KMS-11 (cell line): ENCODE measurements at regions not wholly inside any gene's neighbourhood (a gene's known extent, or its start where the extent isn't known, plus 50 kb on each side); places are given as distances from the start of the nearest gene placed in this dataset.

ENCODE experiments used
- H2AFZ ChIP-seq: fragments of 200-600 bp; sonication (generic); 2 replicates; pipeline ENCODE4 v1.6.1; 2016; ENCODE audit warnings: antibody characterized with exemption, mixed run types, low read depth
- H3K27ac ChIP-seq: fragments of 200-600 bp; sonication (generic); 2 replicates; pipeline ENCODE4 v1.6.1; 2016; ENCODE audit warnings: mild to moderate bottlenecking, mixed run types
- H3K27me3 ChIP-seq: fragments of 200-600 bp; sonication (generic); 2 replicates; pipeline ENCODE4 v1.6.1; 2017; ENCODE audit warnings: mild to moderate bottlenecking, low read depth, mixed run types, moderate library complexity; ENCODE audit not compliant: insufficient read depth
- H3K36me3 ChIP-seq: fragments of 200-600 bp; sonication (generic); 2 replicates; pipeline ENCODE4 v1.6.1; 2017; ENCODE audit warnings: mild to moderate bottlenecking, mixed run types; ENCODE audit not compliant: insufficient read depth
- H3K4me1 ChIP-seq: fragments of 200-600 bp; sonication (generic); 2 replicates; pipeline ENCODE4 v1.6.1; 2016; ENCODE audit warnings: mild to moderate bottlenecking, low read depth, mixed run types; ENCODE audit not compliant: poor library complexity, severe bottlenecking
- H3K4me2 ChIP-seq: fragments of 200-600 bp; sonication (generic); 2 replicates; pipeline ENCODE4 v1.7.0; 2016; ENCODE audit warnings: mild to moderate bottlenecking, mixed run types
- H3K4me3 ChIP-seq: fragments of 200-600 bp; sonication (generic); IDR thresholded peaks from 2 replicates; pipeline ENCODE4 v1.6.1; 2017; ENCODE audit warnings: low read depth, low read length, mixed read lengths; ENCODE audit not compliant: insufficient read depth
- H3K79me2 ChIP-seq: fragments of 200-600 bp; sonication (generic); 2 replicates; pipeline ENCODE4 v1.6.1; 2016; ENCODE audit warnings: low read depth, mixed run types; ENCODE audit not compliant: insufficient read depth
- H3K9ac ChIP-seq: fragments of 200-600 bp; sonication (generic); 2 replicates; pipeline ENCODE4 v1.6.1; 2016; ENCODE audit warnings: mild to moderate bottlenecking, mixed run types
- H4K20me1 ChIP-seq: fragments of 200-600 bp; sonication (generic); 2 replicates; pipeline ENCODE4 v1.6.1; 2016; ENCODE audit warnings: mild to moderate bottlenecking, mixed run types; ENCODE audit not compliant: insufficient read depth
- CTCF ChIP-seq: fragments of 200-600 bp; sonication (generic); conservative IDR thresholded peaks from 2 replicates; pipeline ENCODE4 v1.6.1; 2017; ENCODE audit warnings: low read depth, mild to moderate bottlenecking, antibody characterized with exemption, low read length, moderate library complexity, mixed read lengths

GRCh38 chr5:164951570-164951969 lies 1446.2 kb downstream of the MAT2B start:
- Histone ChIP-seq H3K4me2 (no peak overlapping the region), H3K4me1 (no peaks in the 10 kb centered on the region), H2AFZ (no peak overlapping the region), H3K4me3 (no peak overlapping the region), H3K36me3 (no peaks in the 10 kb centered on the region), H3K9ac (no peak overlapping the region), H4K20me1 (no peaks in the 10 kb centered on the region), H3K27me3 (no peaks in the 10 kb centered on the region), H3K79me2 (no peaks in the 10 kb centered on the region), H3K27ac (no peak overlapping the region)
- no peak for TF ChIP-seq CTCF

- Histone ChIP-seq H3K4me2 (no peak overlapping the region), H3K4me3 (no peak overlapping the region), H2AFZ (no peak overlapping the region), H3K27me3 (no peaks in the 10 kb centered on the region), H3K9ac (no peak overlapping the region), H3K36me3 (no peaks in the 10 kb centered on the region), H3K4me1 (no peaks in the 10 kb centered on the region), H3K27ac (no peak overlapping the region), H3K79me2 (no peaks in the 10 kb centered on the region), H4K20me1 (no peaks in the 10 kb centered on the region)
- no peak for TF ChIP-seq CTCF
Observed at GRCh38 chr5:164958688-164959087, 1453.3 kb downstream of the MAT2B start.

- no peak overlapping the region for H3K9ac ChIP-seq
- H3K4me1 ChIP-seq = no peaks in the 10 kb centered on the region
- no peak overlapping the region for H3K4me2 ChIP-seq
- no peaks in the 10 kb centered on the region for H3K79me2 ChIP-seq
- H3K4me3 ChIP-seq = no peak overlapping the region
- no peaks in the 10 kb centered on the region for H3K27me3 ChIP-seq
- no peak for TF ChIP-seq CTCF
- H4K20me1 ChIP-seq = no peaks in the 10 kb centered on the region
- H3K36me3 ChIP-seq = no peaks in the 10 kb centered on the region
- no peak overlapping the region for H3K27ac ChIP-seq
- no peak overlapping the region for H2AFZ ChIP-seq
Observed at GRCh38 chr5:164959761-164960160, 1454.3 kb downstream of the MAT2B start.

GRCh38 chr5:164962329-164962961 lies 1457.0 kb downstream of the MAT2B start:
- H3K4me1 ChIP-seq = no peaks in the 10 kb centered on the region
- H3K79me2 ChIP-seq = no peaks in the 10 kb centered on the region
- H3K27ac ChIP-seq = no peak overlapping the region
- H3K36me3 ChIP-seq = no peaks in the 10 kb centered on the region
- TF ChIP-seq CTCF = no peak
- H3K27me3 ChIP-seq = no peaks in the 10 kb centered on the region
- H4K20me1 ChIP-seq = no peaks in the 10 kb centered on the region
- no peak overlapping the region for H2AFZ ChIP-seq
- no peak overlapping the region for H3K4me3 ChIP-seq
- H3K4me2 ChIP-seq = no peak overlapping the region
- no peak overlapping the region for H3K9ac ChIP-seq
